Spinal cord (tissue), 9 donors: ENCODE measurements at regions not wholly inside any gene's neighbourhood (a gene's known extent, or its start where the extent isn't known, plus 50 kb on each side); places are given as distances from the start of the nearest gene placed in this dataset.
A peak's percentile ranks its signal among the peaks of the same experiment; 100 is the strongest.

Source experiments
- DNase-seq, 6 donors: peaks; one replicate each; pipeline versions ENCODE4 v3.0.0 to v3.0.0-alpha.2; 2013 to 2015; ENCODE audit warnings: low spot score in 6 of 6, low read depth in 4 of 6
- H3K27ac ChIP-seq: one replicate; pipeline ENCODE4 v1.5.1; 2013; ENCODE audit warnings: low read depth, low read length, control low read depth
- H3K27me3 ChIP-seq: one replicate; pipeline ENCODE4 v1.6.1; 2013; ENCODE audit warnings: low read length; ENCODE audit not compliant: control insufficient read depth, insufficient read depth
- H3K36me3 ChIP-seq: one replicate; pipeline ENCODE4 v1.6.1; 2013; ENCODE audit warnings: low read length; ENCODE audit not compliant: control insufficient read depth, insufficient read depth
- H3K4me1 ChIP-seq: one replicate; pipeline ENCODE4 v1.6.1; 2013; ENCODE audit warnings: low read length; ENCODE audit not compliant: control insufficient read depth, insufficient read depth
- H3K4me3 ChIP-seq: one replicate; pipeline ENCODE4 v1.5.1; 2013; ENCODE audit warnings: low read depth, low read length, control low read depth
- H3K9me3 ChIP-seq: one replicate; pipeline ENCODE4 v1.6.1; 2013; ENCODE audit warnings: low read length; ENCODE audit not compliant: control insufficient read depth, insufficient read depth
- WGBS: methylation state at CpG from one replicate; pipeline ENCODE4 v1.1.5; 2013; ENCODE audit warnings: missing lambda C conversion rate; ENCODE audit not compliant: insufficient coverage; 5-methylcytosine and 5-hydroxymethylcytosine counted together
- donor health status: healthy.

- peaks cover 6% of the 10 kb centered on the region for H3K9me3 ChIP-seq
- WGBS, result no CpG with 5 or more reads among the region's 2 CpGs
- H3K27ac ChIP-seq, result no peak overlapping the region
- no peak overlapping the region for H3K4me3 ChIP-seq
- no peaks in the 10 kb centered on the region for H3K27me3 ChIP-seq
- DNase-seq, result no peak
- no peaks in the 10 kb centered on the region for H3K36me3 ChIP-seq
- no peaks in the 10 kb centered on the region for H3K4me1 ChIP-seq
Observed at GRCh38 chr5:171607863-171608262, 177.8 kb upstream of the SMIM23 start.

- WGBS, result 86% methylated on average over 1 of the region's 3 CpGs
- Histone ChIP-seq H3K27me3 (no peaks in the 10 kb centered on the region), H3K27ac (no peak overlapping the region), H3K36me3 (no peaks in the 10 kb centered on the region), H3K4me3 (no peak overlapping the region), H3K9me3 (peaks cover 6% of the 10 kb centered on the region), H3K4me1 (no peaks in the 10 kb centered on the region)
- no peak for DNase-seq
Observed at GRCh38 chr5:171609806-171610452, 175.7 kb upstream of the SMIM23 start.

DNA sequence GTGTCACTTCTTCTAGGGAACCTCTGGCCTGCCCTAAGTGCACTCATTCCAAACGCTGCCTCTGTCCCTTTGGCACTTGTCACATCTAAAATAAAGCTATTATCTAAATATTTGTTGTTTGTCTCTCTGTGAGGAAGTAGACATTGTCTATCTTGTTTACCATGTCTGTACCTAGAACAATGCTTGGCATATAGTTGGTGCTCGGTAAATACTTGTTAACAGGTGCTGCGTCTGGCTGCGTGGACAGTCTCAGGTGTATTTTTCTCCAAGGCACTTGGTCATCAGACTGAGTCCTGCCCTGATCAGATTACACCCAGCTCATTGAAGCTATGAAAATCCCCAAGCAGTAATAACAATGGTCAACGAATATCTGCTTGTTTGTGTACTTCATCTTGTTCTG lies 174.9 kb upstream of the SMIM23 start:
- 75% methylated on average over 2 of the region's 5 CpGs for WGBS
- no peak for DNase-seq
- no peak overlapping the region for H3K4me3 ChIP-seq
- no peaks in the 10 kb centered on the region for H3K36me3 ChIP-seq
- H3K4me1 ChIP-seq, result peaks cover 5% of the 10 kb centered on the region
- H3K27ac ChIP-seq, result no peak overlapping the region
- H3K27me3 ChIP-seq, result peaks cover 7% of the 10 kb centered on the region
- H3K9me3 ChIP-seq, result peaks cover 6% of the 10 kb centered on the region

DNA sequence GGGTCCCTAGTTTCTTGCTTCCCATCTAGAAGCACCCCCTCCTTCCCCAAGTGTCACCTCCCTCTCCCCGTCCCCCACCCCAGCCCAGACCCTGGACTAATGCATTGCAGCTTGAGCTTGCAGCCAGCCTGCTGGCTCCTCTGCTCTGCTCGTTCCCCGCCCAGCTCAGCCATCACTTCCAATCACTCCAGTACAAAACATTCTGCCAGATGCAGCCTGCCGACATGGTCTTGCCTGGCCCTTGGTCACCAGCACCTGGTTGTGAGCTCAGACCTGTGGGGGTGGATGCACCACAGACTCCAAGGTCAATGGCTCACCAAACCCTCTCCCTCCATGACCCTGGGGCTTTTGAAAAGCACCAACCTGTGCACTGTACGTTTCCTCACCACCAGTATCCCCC lies 172.9 kb upstream of the SMIM23 start:
- Histone ChIP-seq H3K9me3 (no peaks in the 10 kb centered on the region), H3K4me3 (no peak overlapping the region), H3K27ac (no peak overlapping the region), H3K36me3 (no peaks in the 10 kb centered on the region), H3K4me1 (peaks cover 5% of the 10 kb centered on the region), H3K27me3 (peaks cover 8% of the 10 kb centered on the region)
- 71% methylated on average over 5 of the region's 5 CpGs for WGBS
- no peak for DNase-seq

- no peaks in the 10 kb centered on the region for H3K9me3 ChIP-seq
- peaks cover 8% of the 10 kb centered on the region for H3K27me3 ChIP-seq
- WGBS, result 94% methylated on average over 5 of the region's 5 CpGs
- peaks cover 5% of the 10 kb centered on the region for H3K4me1 ChIP-seq
- no peak overlapping the region for H3K27ac ChIP-seq
- DNase-seq, result no peak
- no peaks in the 10 kb centered on the region for H3K36me3 ChIP-seq
- H3K4me3 ChIP-seq, result no peak overlapping the region
Observed at GRCh38 chr5:171614511-171614910, 171.1 kb upstream of the SMIM23 start.

- Histone ChIP-seq H3K4me1 (peaks cover 5% of the 10 kb centered on the region), H3K9me3 (no peaks in the 10 kb centered on the region), H3K27me3 (peaks cover 8% of the 10 kb centered on the region), H3K27ac (no peak overlapping the region), H3K4me3 (no peak overlapping the region), H3K36me3 (no peaks in the 10 kb centered on the region)
- WGBS, result 53% methylated on average over 7 of the region's 22 CpGs
- peak in 1 of 6 donors; percentile 58 for DNase-seq
Observed at GRCh38 chr5:171614971-171615653, 170.5 kb upstream of the SMIM23 start.

- no peak overlapping the region for H3K27ac ChIP-seq
- peaks cover 8% of the 10 kb centered on the region for H3K27me3 ChIP-seq
- no peaks in the 10 kb centered on the region for H3K36me3 ChIP-seq
- DNase-seq, result no peak
- no peak overlapping the region for H3K4me3 ChIP-seq
- peaks cover 5% of the 10 kb centered on the region for H3K4me1 ChIP-seq
- 26% methylated on average over 9 of the region's 22 CpGs for WGBS
- H3K9me3 ChIP-seq, result no peaks in the 10 kb centered on the region
Observed at GRCh38 chr5:171615705-171616640, 169.6 kb upstream of the SMIM23 start.

- Histone ChIP-seq H3K4me3 (no peak overlapping the region), H3K27ac (no peak overlapping the region), H3K4me1 (peaks cover 5% of the 10 kb centered on the region), H3K9me3 (no peaks in the 10 kb centered on the region), H3K36me3 (no peaks in the 10 kb centered on the region), H3K27me3 (peaks cover 8% of the 10 kb centered on the region)
- DNase-seq, result no peak
- WGBS, result 89% methylated on average over 12 of the region's 12 CpGs
Observed at GRCh38 chr5:171617266-171617665, 168.4 kb upstream of the SMIM23 start.

- Histone ChIP-seq H3K9me3 (no peaks in the 10 kb centered on the region), H3K27me3 (peaks cover 8% of the 10 kb centered on the region), H3K4me3 (no peak overlapping the region), H3K4me1 (peaks cover 5% of the 10 kb centered on the region), H3K27ac (no peak overlapping the region), H3K36me3 (no peaks in the 10 kb centered on the region)
- WGBS, result 65% methylated on average over 18 of the region's 19 CpGs
- DNase-seq, result peak in 2 of 6 donors; percentile 45 to 76
Observed at GRCh38 chr5:171617817-171618591, 167.6 kb upstream of the SMIM23 start.
